ENCODE measurements at regions not wholly inside any gene's neighbourhood (a gene's known extent, or its start where the extent isn't known, plus 50 kb on each side); places are given as distances from the start of the nearest gene placed in this dataset.

GRCh38 chrX:39835776-39836175, 262.0 kb downstream of the BCOR start:
- TF ChIP-seq EZH2phosphoT487 (IDR thresholded peaks at IDR 0.05; ENCODE audit: low read depth) (no peak), CTCF (IDR thresholded peaks at IDR 0.05; ENCODE audit: low read depth, low read length) (no peak)
- Histone ChIP-seq H3K4me1 (ENCODE audit: low read length) (peaks cover 13% of the 10 kb centered on the region), H3K9me3 (ENCODE audit: insufficient read depth, low read length) (no peaks in the 10 kb centered on the region), H3K79me2 (ENCODE audit: low read length) (no peaks in the 10 kb centered on the region), H3K9ac (ENCODE audit: low read length) (no peak overlapping the region), H2AFZ (ENCODE audit: low read depth, low read length) (no peak overlapping the region), H3K27me3 (ENCODE audit: low read depth, low read length) (no peaks in the 10 kb centered on the region), H4K20me1 (ENCODE audit: insufficient read depth, low read length) (no peaks in the 10 kb centered on the region), H3K4me3 (ENCODE audit: low read length) (no peak overlapping the region), H3K36me3 (replicated peaks; ENCODE audit: low read depth, low read length) (no peaks in the 10 kb centered on the region), H3K4me2 (ENCODE audit: low read length) (no peak overlapping the region), H3K27ac (ENCODE audit: low read length) (no peak overlapping the region)

- Histone ChIP-seq H3K27me3 (ENCODE audit: low read depth, low read length) (no peaks in the 10 kb centered on the region), H3K79me2 (ENCODE audit: low read length) (no peaks in the 10 kb centered on the region), H3K4me3 (ENCODE audit: low read length) (no peak overlapping the region), H3K9ac (ENCODE audit: low read length) (no peak overlapping the region), H3K36me3 (replicated peaks; ENCODE audit: low read depth, low read length) (no peaks in the 10 kb centered on the region), H3K9me3 (ENCODE audit: insufficient read depth, low read length) (no peaks in the 10 kb centered on the region), H3K4me2 (ENCODE audit: low read length) (no peak overlapping the region), H2AFZ (ENCODE audit: low read depth, low read length) (no peak overlapping the region), H3K4me1 (ENCODE audit: low read length) (peaks cover 13% of the 10 kb centered on the region), H4K20me1 (ENCODE audit: insufficient read depth, low read length) (no peaks in the 10 kb centered on the region), H3K27ac (ENCODE audit: low read length) (no peak overlapping the region)
- TF ChIP-seq CTCF (IDR thresholded peaks at IDR 0.05; ENCODE audit: low read depth, low read length) (no peak), EZH2phosphoT487 (IDR thresholded peaks at IDR 0.05; ENCODE audit: low read depth) (no peak)
These were observed 260.8 kb downstream of the BCOR start for GRCh38 chrX:39836802-39837420.

GRCh38 chrX:39837688-39838087, 260.1 kb downstream of the BCOR start:
- no peak overlapping the region for H3K27ac ChIP-seq (ENCODE audit: low read length)

GRCh38 chrX:39839371-39839770, 258.4 kb downstream of the BCOR start:
- Histone ChIP-seq H3K9ac (ENCODE audit: low read length) (no peak overlapping the region), H3K79me2 (ENCODE audit: low read length) (no peaks in the 10 kb centered on the region), H3K27me3 (ENCODE audit: low read depth, low read length) (no peaks in the 10 kb centered on the region), H2AFZ (ENCODE audit: low read depth, low read length) (no peak overlapping the region), H4K20me1 (ENCODE audit: insufficient read depth, low read length) (no peaks in the 10 kb centered on the region), H3K9me3 (ENCODE audit: insufficient read depth, low read length) (no peaks in the 10 kb centered on the region), H3K4me3 (ENCODE audit: low read length) (no peak overlapping the region), H3K36me3 (replicated peaks; ENCODE audit: low read depth, low read length) (no peaks in the 10 kb centered on the region), H3K27ac (ENCODE audit: low read length) (no peak overlapping the region), H3K4me2 (ENCODE audit: low read length) (no peak overlapping the region), H3K4me1 (ENCODE audit: low read length) (peaks cover 8% of the 10 kb centered on the region)
- TF ChIP-seq EZH2phosphoT487 (IDR thresholded peaks at IDR 0.05; ENCODE audit: low read depth) (no peak), CTCF (IDR thresholded peaks at IDR 0.05; ENCODE audit: low read depth, low read length) (peak; percentile 14; the same call in 1 of the 2 replicates)

More at GRCh38 chrX:39837688-39838087, 260.1 kb downstream of the BCOR start:
- Histone ChIP-seq H3K27me3 (ENCODE audit: low read depth, low read length) (no peaks in the 10 kb centered on the region), H3K4me2 (ENCODE audit: low read length) (no peak overlapping the region), H2AFZ (ENCODE audit: low read depth, low read length) (no peak overlapping the region), H3K9ac (ENCODE audit: low read length) (no peak overlapping the region), H4K20me1 (ENCODE audit: insufficient read depth, low read length) (no peaks in the 10 kb centered on the region), H3K36me3 (replicated peaks; ENCODE audit: low read depth, low read length) (no peaks in the 10 kb centered on the region), H3K4me1 (ENCODE audit: low read length) (peaks cover 13% of the 10 kb centered on the region), H3K4me3 (ENCODE audit: low read length) (no peak overlapping the region), H3K9me3 (ENCODE audit: insufficient read depth, low read length) (no peaks in the 10 kb centered on the region), H3K79me2 (ENCODE audit: low read length) (no peaks in the 10 kb centered on the region)
- TF ChIP-seq EZH2phosphoT487 (IDR thresholded peaks at IDR 0.05; ENCODE audit: low read depth), result no peak
- no peak for TF ChIP-seq CTCF (IDR thresholded peaks at IDR 0.05; ENCODE audit: low read depth, low read length)

All from OCI-LY3 (cell line).